ENCODE measurements at regions not wholly inside any gene's neighbourhood (a gene's known extent, or its start where the extent isn't known, plus 50 kb on each side); places are given as distances from the start of the nearest gene placed in this dataset.

DNA sequence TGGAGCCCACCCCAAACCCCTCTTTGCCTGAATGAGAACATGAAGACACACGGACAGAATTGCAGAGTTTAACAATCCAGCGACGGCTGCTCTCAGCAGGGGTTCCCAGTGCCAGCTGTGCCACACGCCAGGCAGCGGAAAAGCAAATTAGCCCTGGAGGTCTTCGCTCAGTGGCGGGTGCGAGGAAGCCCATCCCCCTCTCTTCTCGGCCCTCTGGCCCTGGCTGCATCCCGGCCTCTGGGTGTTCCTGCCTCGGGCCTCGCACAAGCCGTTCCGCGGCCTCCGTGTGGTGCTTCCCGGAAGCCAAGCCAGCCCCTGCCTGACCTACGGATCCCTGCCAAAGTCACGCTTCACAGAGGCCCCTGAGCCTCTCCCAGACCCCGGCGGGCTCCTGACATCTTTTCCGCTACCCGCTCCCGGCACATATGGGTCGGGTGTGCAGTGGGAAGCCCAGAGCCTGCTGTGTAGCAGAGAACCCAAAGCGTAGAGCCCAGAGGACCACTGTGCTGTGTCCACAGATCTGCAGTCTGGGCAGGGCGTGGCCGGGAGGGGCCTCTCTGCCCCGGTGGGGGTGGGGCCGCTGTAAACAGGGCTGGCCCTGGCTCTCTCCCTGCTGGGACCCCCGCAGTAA, 70.7 kb upstream of the GALNT9 start:
- no peaks in the 10 kb centered on the region for H3K36me3 ChIP-seq (replicated peaks; ENCODE audit: insufficient read depth, low read depth)
- 66% methylated on average over 30 of the region's 31 CpGs for WGBS (ENCODE audit: low lambda C conversion rate, missing lambda C conversion rate)
- no peaks in the 10 kb centered on the region for H4K20me1 ChIP-seq (ENCODE audit: insufficient read depth, poor library complexity, severe bottlenecking)
- no peak overlapping the region for H2AFZ ChIP-seq
- no peak for DNase-seq (ENCODE audit: low spot score)
- H3K4me2 ChIP-seq, result peak overlapping the region; percentile 27
- peaks cover 10% of the 10 kb centered on the region for H3K4me1 ChIP-seq (ENCODE audit: insufficient read depth)
- no peaks in the 10 kb centered on the region for H3K9me2 ChIP-seq (replicated peaks; ENCODE audit: insufficient read depth)
- H3K4me3 ChIP-seq, result no peak overlapping the region
- H3K27ac ChIP-seq, result no peak overlapping the region
- TF ChIP-seq CTCF (IDR thresholded peaks at IDR 0.05; ENCODE audit: poor library complexity) (no peak), EZH2phosphoT487 (IDR thresholded peaks at IDR 0.05; ENCODE audit: low read depth, severe bottlenecking, unreplicated experiment) (no peak), EZH2 (IDR thresholded peaks at IDR 0.05; ENCODE audit: borderline replicate concordance) (no peak)
- H3K9me3 ChIP-seq (ENCODE audit: low read depth), result no peaks in the 10 kb centered on the region
- H3K79me2 ChIP-seq, result no peaks in the 10 kb centered on the region
- peaks cover 42% of the 10 kb centered on the region for H3K27me3 ChIP-seq

DNA sequence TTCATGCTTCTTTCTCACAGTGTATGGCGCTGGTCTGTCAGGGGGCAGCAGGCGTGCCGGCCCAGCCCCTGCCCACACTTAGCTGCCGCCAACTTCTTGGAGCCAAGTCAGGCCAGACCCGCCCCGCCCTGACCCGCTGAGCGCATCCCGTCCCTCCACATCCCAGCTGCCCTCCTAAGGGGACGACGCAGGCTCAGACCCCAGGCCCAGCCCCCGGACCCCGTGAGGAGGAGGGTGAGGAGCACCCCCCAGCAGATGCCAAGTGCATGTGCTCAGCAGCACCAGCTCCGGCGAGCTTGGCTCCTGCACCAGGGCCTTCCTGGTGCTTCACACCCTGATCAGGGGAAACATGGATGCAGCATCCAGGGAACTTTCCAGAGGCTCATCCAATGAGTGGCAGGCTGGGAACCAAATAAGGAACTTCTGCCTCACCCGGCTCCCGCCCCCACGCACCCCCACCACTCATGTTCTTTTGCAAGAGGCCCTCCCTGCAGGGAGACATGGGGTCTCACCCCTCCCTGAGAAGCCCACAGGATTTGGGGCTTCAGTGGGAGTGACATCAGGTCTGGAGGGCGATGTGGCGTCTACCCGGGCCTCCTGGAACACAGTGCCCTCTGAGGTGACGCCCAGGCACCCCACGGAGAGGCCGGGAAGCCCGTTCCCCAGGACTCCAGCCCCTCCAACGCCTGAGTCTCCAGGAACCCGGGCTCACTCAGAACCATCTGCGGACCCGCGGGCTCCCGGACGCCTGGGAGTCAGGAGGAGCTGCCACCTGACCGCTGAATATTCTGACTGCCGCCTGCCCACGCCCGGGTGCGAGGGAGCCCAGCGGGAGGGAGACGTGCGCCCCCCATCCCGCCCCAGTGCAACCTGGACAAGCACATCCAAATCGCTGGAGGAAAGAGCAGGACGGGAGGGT, 70.0 kb upstream of the GALNT9 start:
- Histone ChIP-seq H3K9me3 (ENCODE audit: low read depth) (no peaks in the 10 kb centered on the region), H3K79me2 (no peaks in the 10 kb centered on the region), H2AFZ (no peak overlapping the region), H3K4me1 (ENCODE audit: insufficient read depth) (peaks cover 10% of the 10 kb centered on the region), H3K4me2 (no peak overlapping the region), H3K9me2 (replicated peaks; ENCODE audit: insufficient read depth) (no peaks in the 10 kb centered on the region), H3K36me3 (replicated peaks; ENCODE audit: insufficient read depth, low read depth) (no peaks in the 10 kb centered on the region), H3K27me3 (peaks cover 42% of the 10 kb centered on the region), H3K27ac (no peak overlapping the region), H4K20me1 (ENCODE audit: insufficient read depth, poor library complexity, severe bottlenecking) (no peaks in the 10 kb centered on the region), H3K4me3 (no peak overlapping the region)
- 93% methylated on average over 30 of the region's 43 CpGs for WGBS (ENCODE audit: low lambda C conversion rate, missing lambda C conversion rate)
- no peak for DNase-seq (ENCODE audit: low spot score)
- TF ChIP-seq EZH2phosphoT487 (IDR thresholded peaks at IDR 0.05; ENCODE audit: low read depth, severe bottlenecking, unreplicated experiment) (no peak), EZH2 (IDR thresholded peaks at IDR 0.05; ENCODE audit: borderline replicate concordance) (no peak), CTCF (IDR thresholded peaks at IDR 0.05; ENCODE audit: poor library complexity) (no peak)

- Histone ChIP-seq H3K27ac (no peak overlapping the region), H3K36me3 (replicated peaks; ENCODE audit: insufficient read depth, low read depth) (no peaks in the 10 kb centered on the region), H3K9me2 (replicated peaks; ENCODE audit: insufficient read depth) (no peaks in the 10 kb centered on the region), H3K4me3 (no peak overlapping the region), H3K4me1 (ENCODE audit: insufficient read depth) (peaks cover 10% of the 10 kb centered on the region), H3K79me2 (no peaks in the 10 kb centered on the region), H3K9me3 (ENCODE audit: low read depth) (no peaks in the 10 kb centered on the region), H4K20me1 (ENCODE audit: insufficient read depth, poor library complexity, severe bottlenecking) (no peaks in the 10 kb centered on the region), H3K27me3 (peaks cover 42% of the 10 kb centered on the region), H3K4me2 (no peak overlapping the region), H2AFZ (no peak overlapping the region)
- WGBS (ENCODE audit: low lambda C conversion rate, missing lambda C conversion rate), result 91% methylated on average over 24 of the region's 24 CpGs
- DNase-seq (ENCODE audit: low spot score), result no peak
- no peak for TF ChIP-seq CTCF (IDR thresholded peaks at IDR 0.05; ENCODE audit: poor library complexity)
- no peak for TF ChIP-seq EZH2 (IDR thresholded peaks at IDR 0.05; ENCODE audit: borderline replicate concordance)
- TF ChIP-seq EZH2phosphoT487 (IDR thresholded peaks at IDR 0.05; ENCODE audit: low read depth, severe bottlenecking, unreplicated experiment), result no peak
Measured at GRCh38 chr12:132398386-132398991, 69.1 kb upstream of the GALNT9 start.

Measured in hepatocyte (in vitro differentiated cells).